ENCODE measurements at regions not wholly inside any gene's neighbourhood (a gene's known extent, or its start where the extent isn't known, plus 50 kb on each side); places are given as distances from the start of the nearest gene placed in this dataset.

DNA sequence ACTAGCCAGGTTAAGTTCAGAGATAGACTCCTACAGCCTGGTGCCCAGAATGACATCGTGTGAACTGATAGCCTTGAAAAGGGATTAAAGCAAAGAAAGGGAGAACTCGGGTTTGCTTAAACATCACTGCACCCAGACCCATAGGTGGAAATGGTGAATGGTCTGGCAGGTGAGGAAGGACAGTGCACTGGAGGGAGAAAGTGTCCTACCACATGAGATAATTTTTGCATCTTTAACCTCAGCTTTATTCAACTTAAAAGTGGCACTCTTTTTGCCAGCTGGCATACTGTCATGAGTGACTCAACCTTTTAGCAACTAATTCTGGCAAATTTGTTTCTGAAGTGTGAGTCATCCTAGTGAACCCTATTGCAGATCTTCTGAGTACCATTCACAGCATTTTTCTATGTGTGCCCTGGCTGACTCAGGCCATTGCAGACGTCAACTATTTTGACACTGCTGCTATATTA lies 53.0 kb upstream of the DAPP1 start:
- peaks cover 0 to 15% (median 0%) of the 10 kb centered on the region in 11 donors for H3K9me3 ChIP-seq
- H3K36me3 ChIP-seq, result no peaks in the 10 kb centered on the region
- H3K27ac ChIP-seq, result no peak overlapping the region
- TF ChIP-seq, protein P1, sequence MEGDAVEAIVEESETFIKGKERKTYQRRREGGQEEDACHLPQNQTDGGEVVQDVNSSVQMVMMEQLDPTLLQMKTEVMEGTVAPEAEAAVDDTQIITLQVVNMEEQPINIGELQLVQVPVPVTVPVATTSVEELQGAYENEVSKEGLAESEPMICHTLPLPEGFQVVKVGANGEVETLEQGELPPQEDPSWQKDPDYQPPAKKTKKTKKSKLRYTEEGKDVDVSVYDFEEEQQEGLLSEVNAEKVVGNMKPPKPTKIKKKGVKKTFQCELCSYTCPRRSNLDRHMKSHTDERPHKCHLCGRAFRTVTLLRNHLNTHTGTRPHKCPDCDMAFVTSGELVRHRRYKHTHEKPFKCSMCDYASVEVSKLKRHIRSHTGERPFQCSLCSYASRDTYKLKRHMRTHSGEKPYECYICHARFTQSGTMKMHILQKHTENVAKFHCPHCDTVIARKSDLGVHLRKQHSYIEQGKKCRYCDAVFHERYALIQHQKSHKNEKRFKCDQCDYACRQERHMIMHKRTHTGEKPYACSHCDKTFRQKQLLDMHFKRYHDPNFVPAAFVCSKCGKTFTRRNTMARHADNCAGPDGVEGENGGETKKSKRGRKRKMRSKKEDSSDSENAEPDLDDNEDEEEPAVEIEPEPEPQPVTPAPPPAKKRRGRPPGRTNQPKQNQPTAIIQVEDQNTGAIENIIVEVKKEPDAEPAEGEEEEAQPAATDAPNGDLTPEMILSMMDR (IDR thresholded peaks at IDR 0.05), result no peak
- H3K4me1 ChIP-seq, result peaks cover 0 to 9% (median 0%) of the 10 kb centered on the region in 9 donors
- DNase-seq, result no peak
- no peaks in the 10 kb centered on the region for H3K27me3 ChIP-seq
- intact Hi-C loops (cut with DNase I), result no loop called here
- 53 to 76% methylated on average over 3 of the region's 3 CpGs for WGBS, 2 donors
- peak in 1 of 8 donors; percentile 80 for ATAC-seq
- no peak overlapping the region for H3K4me3 ChIP-seq

DNA sequence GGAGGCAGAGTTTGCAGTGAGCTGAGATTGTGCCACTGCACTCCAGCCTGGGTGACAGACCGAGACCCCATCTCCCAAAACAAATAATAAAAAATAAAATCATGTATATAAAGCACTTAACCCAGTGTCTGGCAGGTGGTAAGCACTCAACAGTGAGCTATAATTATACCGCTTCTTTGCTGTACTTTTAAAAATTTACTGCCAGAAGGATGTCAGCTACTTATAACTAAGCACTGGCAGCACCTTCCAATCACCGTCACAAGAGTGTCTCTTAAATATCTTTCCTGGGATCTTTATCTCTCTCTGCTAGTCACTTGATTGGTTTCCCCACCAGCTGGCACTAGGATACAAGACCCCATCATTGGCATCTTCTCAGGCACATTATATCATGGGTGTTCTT lies 53.9 kb upstream of the DAPP1 start:
- H3K27me3 ChIP-seq, result no peaks in the 10 kb centered on the region
- H3K27ac ChIP-seq, result no peak overlapping the region
- 62 to 77% methylated on average over 3 of the region's 3 CpGs for WGBS, 2 donors
- no peaks in the 10 kb centered on the region for H3K36me3 ChIP-seq
- DNase-seq, result no peak
- H3K9me3 ChIP-seq, result peaks cover 0 to 15% (median 0%) of the 10 kb centered on the region in 11 donors
- TF ChIP-seq, protein P1 (IDR thresholded peaks at IDR 0.05), result no peak
- intact Hi-C loops (cut with DNase I), result no loop called here
- peaks cover 0 to 9% (median 0%) of the 10 kb centered on the region in 9 donors for H3K4me1 ChIP-seq
- no peak for ATAC-seq
- no peak overlapping the region for H3K4me3 ChIP-seq

GRCh38 chr4:99759988-99760387 lies 56.6 kb upstream of the DAPP1 start:
- 65 to 73% methylated on average over 1 of the region's 1 CpG for WGBS, 2 donors
- Histone ChIP-seq H3K27me3 (no peaks in the 10 kb centered on the region), H3K4me3 (no peak overlapping the region), H3K27ac (no peak overlapping the region), H3K36me3 (no peaks in the 10 kb centered on the region), H3K4me1 (peaks cover 0 to 9% (median under 1%) of the 10 kb centered on the region in 9 donors), H3K9me3 (peaks cover 0 to 7% (median 0%) of the 10 kb centered on the region in 11 donors)
- DNase-seq (no peak), ATAC-seq (no peak)
- TF ChIP-seq, protein P1 (IDR thresholded peaks at IDR 0.05), result no peak
- intact Hi-C loops (cut with DNase I), result no loop called here

GRCh38 chr4:99759346-99759984 lies 57.2 kb upstream of the DAPP1 start:
- no peaks in the 10 kb centered on the region for H3K27me3 ChIP-seq
- intact Hi-C loops (cut with DNase I), result no loop called here
- no peak for DNase-seq
- H3K9me3 ChIP-seq, result peaks cover 0 to 2% (median 0%) of the 10 kb centered on the region in 11 donors
- H3K27ac ChIP-seq, result no peak overlapping the region
- TF ChIP-seq, protein P1 (IDR thresholded peaks at IDR 0.05), result no peak
- no peak for ATAC-seq
- H3K36me3 ChIP-seq, result no peaks in the 10 kb centered on the region
- no peak overlapping the region for H3K4me3 ChIP-seq
- WGBS, 2 donors, result 43 to 60% methylated on average over 5 of the region's 5 CpGs
- H3K4me1 ChIP-seq, result peaks cover 0 to 9% (median 4%) of the 10 kb centered on the region in 9 donors
